NCI-H2107 treated with DMSO at 0.1 percent for 48 hours (cell line): ENCODE measurements at regions not wholly inside any gene's neighbourhood (a gene's known extent, or its start where the extent isn't known, plus 50 kb on each side); places are given as distances from the start of the nearest gene placed in this dataset.
"Not testable (repeated sequence)": the region's sequence is repeated elsewhere in the genome, so short reads cannot be mapped to it uniquely, and the experiment has no call there.

Source experiments
- DNase-seq: peaks from one replicate; lab custom pipeline; 2025; ENCODE audit not compliant: unreplicated experiment; lab: John Stamatoyannopoulos, UW

- DNase-seq, result no peak
These were observed 234.2 kb upstream of the SPOPL start for GRCh38 chr2:138267161-138267901.

GRCh38 chr2:138267902-138268254 lies 233.7 kb upstream of the SPOPL start:
- DNase-seq, result no peak

GRCh38 chr2:138269765-138270164 lies 231.8 kb upstream of the SPOPL start:
- no peak for DNase-seq

GRCh38 chr2:138271467-138271866 lies 230.1 kb upstream of the SPOPL start:
- DNase-seq, result no peak

- no peak for DNase-seq
These were observed 228.9 kb upstream of the SPOPL start for GRCh38 chr2:138272524-138273195.

GRCh38 chr2:138273280-138273679 lies 228.3 kb upstream of the SPOPL start:
- DNase-seq, result not testable (repeated sequence)

- no peak for DNase-seq
These were observed 226.9 kb upstream of the SPOPL start for GRCh38 chr2:138274421-138275291.

GRCh38 chr2:138275292-138275690 lies 226.3 kb upstream of the SPOPL start:
- no peak for DNase-seq

- no peak for DNase-seq
These were observed 225.7 kb upstream of the SPOPL start for GRCh38 chr2:138275881-138276280.

- no peak for DNase-seq
These were observed 225.2 kb upstream of the SPOPL start for GRCh38 chr2:138276339-138276738.

GRCh38 chr2:138277062-138277461 lies 224.5 kb upstream of the SPOPL start:
- no peak for DNase-seq

GRCh38 chr2:138279871-138280270 lies 221.7 kb upstream of the SPOPL start:
- no peak for DNase-seq

- DNase-seq, result no peak
These were observed 220.4 kb upstream of the SPOPL start for GRCh38 chr2:138280999-138281695.

- DNase-seq, result no peak
These were observed 219.4 kb upstream of the SPOPL start for GRCh38 chr2:138282014-138282672.

GRCh38 chr2:138291805-138292204 lies 209.8 kb upstream of the SPOPL start:
- DNase-seq, result no peak

GRCh38 chr2:138293045-138293444 lies 208.5 kb upstream of the SPOPL start:
- no peak for DNase-seq

GRCh38 chr2:138293549-138293948 lies 208.0 kb upstream of the SPOPL start:
- no peak for DNase-seq

GRCh38 chr2:138294451-138294850 lies 207.1 kb upstream of the SPOPL start:
- no peak for DNase-seq

- DNase-seq, result no peak
These were observed 205.2 kb upstream of the SPOPL start for GRCh38 chr2:138296365-138296764.

GRCh38 chr2:138298120-138298814 lies 203.3 kb upstream of the SPOPL start:
- DNase-seq, result no peak
